B cell (primary cell): ENCODE measurements at regions not wholly inside any gene's neighbourhood (a gene's known extent, or its start where the extent isn't known, plus 50 kb on each side); places are given as distances from the start of the nearest gene placed in this dataset.

ENCODE experiments used
- CTCF ChIP-seq: fragments of 200-600 bp; IDR thresholded peaks from one replicate; pipeline ENCODE4 v1.8.0; 2022; ENCODE audit warnings: antibody characterized with exemption, mild to moderate bottlenecking
- EZH2 ChIP-seq: IDR thresholded peaks from 2 replicates; pipeline ENCODE4 v1.6.1; 2012; ENCODE audit warnings: borderline replicate concordance, low read depth, mild to moderate bottlenecking, moderate library complexity, low read length; ENCODE audit not compliant: insufficient read depth, poor library complexity, severe bottlenecking

- TF ChIP-seq CTCF: no peak
- TF ChIP-seq EZH2: no peak
These were observed 672.4 kb upstream of the GRAMD2B start for GRCh38 chr5:125750861-125751186.
